WI38 (cell line): ENCODE measurements at regions not wholly inside any gene's neighbourhood (a gene's known extent, or its start where the extent isn't known, plus 50 kb on each side); places are given as distances from the start of the nearest gene placed in this dataset.

Experiments
- H3K4me3 ChIP-seq: 2 replicates; pipeline ENCODE4 v1.5.1; 2011; ENCODE audit warnings: low read depth, mild to moderate bottlenecking, control low read depth, low read length
- CTCF ChIP-seq: IDR thresholded peaks from 2 replicates; pipeline ENCODE4 v1.5.1; 2012; ENCODE audit warnings: low read depth, mild to moderate bottlenecking, control low read depth, low read length

DNA sequence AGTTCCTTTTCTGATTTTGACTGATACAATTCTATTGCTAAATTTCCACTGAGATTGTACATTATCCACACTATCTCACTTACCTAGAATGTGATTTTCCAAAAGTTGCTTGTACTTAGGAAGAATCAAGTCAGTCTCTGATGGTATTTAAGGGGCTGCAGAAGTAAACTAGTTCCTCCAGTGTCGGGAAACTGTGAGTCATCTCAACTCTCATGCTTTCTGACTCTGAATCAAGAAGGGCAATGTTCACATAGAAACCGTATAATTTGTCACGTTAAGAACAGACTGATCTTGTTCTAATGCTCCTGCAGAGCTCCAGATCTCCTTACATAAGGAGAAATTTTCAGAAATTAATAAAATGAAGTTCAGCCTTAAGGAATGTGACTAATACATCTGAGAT is 369.3 kb downstream of the KLF5 start:
- TF ChIP-seq CTCF, result no peak
- no peak overlapping the region for H3K4me3 ChIP-seq

DNA sequence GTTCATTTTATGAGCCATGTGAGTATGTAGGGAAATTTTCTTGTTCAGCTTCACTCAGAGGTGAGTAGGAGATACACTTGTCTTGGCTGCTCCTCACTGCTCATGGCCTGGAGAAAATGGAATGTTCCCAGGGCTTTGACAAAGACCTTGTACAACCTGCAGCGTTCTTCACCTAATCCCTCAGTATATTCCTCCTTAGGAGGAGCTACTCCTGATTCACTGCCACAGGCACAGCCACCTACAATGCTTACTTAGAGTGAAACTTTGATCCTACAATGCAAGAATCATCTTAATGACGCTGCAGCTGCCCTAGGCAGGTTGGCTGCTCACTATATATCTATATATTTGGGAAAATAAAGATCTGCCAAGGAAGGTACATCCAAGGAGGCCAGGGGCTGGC is 364.2 kb downstream of the KLF5 start:
- H3K4me3 ChIP-seq, result no peak overlapping the region
- no peak for TF ChIP-seq CTCF

GRCh38 chr13:73421310-73421912 is 362.6 kb downstream of the KLF5 start:
- H3K4me3 ChIP-seq, result no peak overlapping the region
- TF ChIP-seq CTCF, result no peak

GRCh38 chr13:73419186-73419585 is 360.4 kb downstream of the KLF5 start:
- H3K4me3 ChIP-seq, result no peak overlapping the region
- TF ChIP-seq CTCF, result no peak

GRCh38 chr13:73417012-73417615 is 358.3 kb downstream of the KLF5 start:
- H3K4me3 ChIP-seq, result no peak overlapping the region
- TF ChIP-seq CTCF, result no peak; the same call in 1 of the 2 replicates

DNA sequence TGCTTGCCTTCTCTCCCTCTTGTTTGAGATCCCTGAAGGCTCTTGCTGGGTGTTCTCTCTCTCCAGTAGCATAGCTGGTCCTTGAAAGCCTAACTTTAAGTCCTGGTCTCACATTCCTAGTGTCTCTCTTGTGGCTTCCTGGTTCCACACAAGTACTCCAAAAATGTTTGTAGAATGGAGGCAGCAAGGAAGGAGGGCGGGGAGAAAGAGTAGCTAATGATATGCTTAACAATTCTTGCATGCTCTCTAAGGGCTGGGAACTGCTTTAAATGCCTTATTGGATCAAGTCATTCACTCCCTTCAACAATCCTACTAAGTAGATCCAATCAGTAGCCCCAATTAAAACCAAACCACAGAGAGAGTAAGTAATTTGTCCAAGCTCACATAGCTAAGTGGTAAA is 357.3 kb downstream of the KLF5 start:
- H3K4me3 ChIP-seq, result no peak overlapping the region
- TF ChIP-seq CTCF, result no peak

- no peak for TF ChIP-seq CTCF
Measured at GRCh38 chr13:73413656-73414055, 354.9 kb downstream of the KLF5 start.

More at GRCh38 chr13:73413656-73414055, 354.9 kb downstream of the KLF5 start:
- no peak overlapping the region for H3K4me3 ChIP-seq
